GM18909 (cell line): ENCODE measurements at regions not wholly inside any gene's neighbourhood (a gene's known extent, or its start where the extent isn't known, plus 50 kb on each side); places are given as distances from the start of the nearest gene placed in this dataset.

Experiments
- ATAC-seq: cut with Tn5 transposase; IDR thresholded peaks from one replicate; pipeline ENCODE4 v1.9.1; 2021; ENCODE audit warnings: mild to moderate bottlenecking; ENCODE audit not compliant: unreplicated experiment, poor library complexity

GRCh38 chr5:86768699-86769202 is 151.0 kb downstream of the COX7C start:
- ATAC-seq, result no peak

DNA sequence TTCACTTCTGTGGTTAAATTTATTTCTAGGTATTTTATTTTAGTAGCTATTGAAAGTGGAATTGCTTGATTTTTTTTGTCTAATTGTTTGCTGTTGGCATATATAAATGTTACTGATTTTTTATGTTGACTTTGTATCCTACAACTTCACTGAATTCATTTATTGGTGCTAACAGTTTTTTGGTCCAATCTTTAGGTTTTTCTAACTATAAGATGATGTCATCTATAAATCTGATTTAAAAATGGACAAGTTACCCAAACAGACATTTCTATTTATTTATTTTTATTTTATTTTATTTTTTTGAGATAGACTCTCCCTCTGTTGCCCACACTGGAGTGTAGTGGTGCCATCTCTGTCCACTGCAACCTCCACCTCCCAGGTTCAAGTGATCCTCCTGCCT is 162.3 kb downstream of the COX7C start:
- ATAC-seq, result no peak

GRCh38 chr5:86786955-86787354 is 169.2 kb downstream of the COX7C start:
- ATAC-seq, result no peak

GRCh38 chr5:86795659-86796058 is 177.9 kb downstream of the COX7C start:
- no peak for ATAC-seq

DNA sequence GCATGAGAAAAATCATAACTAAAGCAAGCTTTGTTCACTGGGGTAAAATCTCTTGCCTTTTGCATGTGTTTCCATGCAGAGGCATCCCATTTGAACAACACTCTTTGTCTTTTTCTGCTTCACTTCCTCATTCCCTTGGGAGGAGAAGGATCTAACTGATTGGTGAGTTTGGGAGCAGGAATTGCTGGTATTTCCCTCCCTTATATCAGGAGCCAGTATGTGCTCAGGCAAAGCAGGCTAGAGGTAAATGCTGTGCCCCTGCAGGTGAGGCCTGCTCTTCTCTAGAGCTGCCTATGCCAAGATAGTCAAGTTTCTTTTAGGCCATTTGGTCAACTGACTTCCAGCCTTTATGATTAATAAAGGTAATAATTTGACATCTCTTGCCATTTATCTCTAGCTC is 179.9 kb downstream of the COX7C start:
- no peak for ATAC-seq

DNA sequence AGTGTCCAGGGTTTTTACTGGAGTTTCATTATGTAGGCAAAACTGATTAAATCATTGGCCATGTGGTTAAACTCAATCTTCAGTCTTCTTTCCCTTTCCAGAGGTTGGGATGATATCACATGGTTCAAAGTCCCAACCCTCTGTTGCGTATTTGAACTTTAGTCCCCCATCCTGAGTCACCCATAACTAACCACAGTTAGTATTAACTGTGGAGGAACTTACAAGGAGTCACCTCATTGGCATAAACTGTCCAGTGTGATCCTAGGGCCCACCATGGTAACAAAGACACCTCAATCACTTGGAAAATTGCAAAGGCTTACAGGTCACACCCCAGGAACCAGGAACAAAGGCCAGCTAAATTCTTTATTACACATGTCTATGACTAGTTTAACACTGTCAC is 188.5 kb downstream of the COX7C start:
- no peak for ATAC-seq

DNA sequence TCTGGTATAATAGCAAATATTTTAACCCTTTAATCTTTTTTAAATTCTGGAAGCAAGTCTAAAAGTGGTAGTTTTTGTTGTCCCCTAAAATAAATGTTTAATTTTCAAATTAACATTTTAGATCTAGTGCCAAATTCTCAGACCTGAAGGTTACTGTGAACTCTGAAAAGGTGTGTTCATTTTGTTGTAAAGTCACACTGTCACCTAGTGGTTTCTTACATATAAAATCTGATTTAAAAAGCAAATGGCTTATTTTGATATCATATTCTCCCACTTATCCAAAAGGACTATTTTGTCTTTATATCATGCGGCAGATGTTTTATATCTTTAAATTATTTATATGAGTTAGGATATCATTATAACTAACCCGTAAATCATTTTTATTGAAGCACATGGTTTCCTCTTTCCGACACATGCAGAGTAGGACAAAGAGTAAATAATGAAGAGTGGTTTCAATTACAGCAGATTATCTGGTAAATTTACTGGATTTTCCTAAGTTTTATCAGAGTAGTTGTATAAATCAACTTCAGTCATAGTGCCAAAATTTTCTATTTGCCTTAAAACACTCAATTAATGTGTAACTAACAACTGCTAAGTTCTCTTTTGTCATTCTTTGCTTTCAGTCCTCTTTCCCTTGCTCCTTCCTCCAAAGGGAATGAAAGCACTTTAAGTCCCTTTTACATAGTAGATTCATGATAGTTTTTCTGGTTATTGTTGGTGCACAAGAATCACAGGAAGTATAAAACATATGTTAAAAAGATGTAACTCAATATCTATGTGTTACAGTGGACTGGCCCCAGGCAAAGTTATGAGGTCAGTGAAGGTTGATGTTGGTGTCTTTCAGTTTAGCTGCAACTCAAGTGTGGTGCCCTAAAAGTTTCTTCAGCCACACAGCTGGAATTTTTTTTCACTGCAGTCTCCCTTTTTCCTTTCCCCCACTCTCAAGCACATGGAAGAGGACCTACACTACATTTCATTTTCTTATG is 189.6 kb downstream of the COX7C start:
- ATAC-seq, result no peak

DNA sequence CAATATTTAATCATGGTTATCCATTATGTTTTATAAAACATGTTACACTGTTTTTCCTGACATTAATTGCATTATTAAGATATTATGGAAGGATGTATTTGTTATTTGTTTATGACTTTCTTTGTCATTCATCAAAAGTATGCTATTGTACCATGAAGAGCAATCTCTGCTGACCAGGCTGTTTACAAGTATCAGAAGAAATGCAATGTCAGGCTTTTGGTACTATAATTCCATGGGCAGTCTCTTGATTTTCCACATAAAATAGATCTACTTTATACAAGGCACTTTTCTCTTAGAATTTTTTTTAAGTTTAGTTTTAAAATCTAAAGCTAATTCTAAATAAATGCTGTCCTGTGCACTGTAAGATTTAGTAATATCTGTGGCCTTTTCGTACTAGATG is 196.6 kb downstream of the COX7C start:
- ATAC-seq, result no peak

DNA sequence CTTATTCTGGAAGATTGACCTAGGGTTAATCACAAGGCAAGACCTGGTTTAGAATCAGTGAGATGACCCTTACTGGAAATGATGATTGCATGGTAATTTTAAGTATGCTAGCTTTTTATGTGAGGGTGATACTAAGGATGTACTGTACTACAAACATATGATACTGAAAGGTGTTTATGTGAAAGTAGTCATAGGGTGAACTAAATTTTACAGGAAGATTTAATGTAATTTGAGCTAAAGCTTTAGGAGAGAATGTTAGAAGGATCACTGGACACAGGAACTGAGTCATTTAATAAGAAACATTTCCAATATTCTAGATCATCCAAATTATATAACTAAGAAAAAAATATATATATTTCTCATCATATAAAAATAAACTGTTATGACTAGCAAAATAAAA is 197.2 kb downstream of the COX7C start:
- no peak for ATAC-seq

DNA sequence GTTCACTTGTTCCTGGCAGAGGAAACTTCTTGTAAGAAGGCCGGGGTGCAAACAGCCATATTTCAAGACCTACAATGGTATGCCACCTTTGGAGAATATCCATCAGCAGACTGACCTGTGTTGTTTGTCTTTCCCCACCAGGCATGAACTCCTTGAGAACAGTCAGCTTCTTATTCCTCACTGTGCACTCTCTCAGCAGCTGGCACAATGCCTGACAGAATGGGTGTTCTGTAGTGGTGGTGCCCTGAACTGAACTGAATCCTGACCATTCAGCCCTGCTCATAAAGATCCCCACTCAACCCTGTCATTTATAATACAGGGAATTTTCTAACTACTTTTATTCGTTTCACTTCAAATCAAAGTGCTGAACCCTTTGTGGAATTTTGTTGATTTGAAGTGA is 206.9 kb downstream of the COX7C start:
- ATAC-seq, result no peak

- no peak for ATAC-seq
Measured at GRCh38 chr5:86831128-86831527, 213.4 kb downstream of the COX7C start.

DNA sequence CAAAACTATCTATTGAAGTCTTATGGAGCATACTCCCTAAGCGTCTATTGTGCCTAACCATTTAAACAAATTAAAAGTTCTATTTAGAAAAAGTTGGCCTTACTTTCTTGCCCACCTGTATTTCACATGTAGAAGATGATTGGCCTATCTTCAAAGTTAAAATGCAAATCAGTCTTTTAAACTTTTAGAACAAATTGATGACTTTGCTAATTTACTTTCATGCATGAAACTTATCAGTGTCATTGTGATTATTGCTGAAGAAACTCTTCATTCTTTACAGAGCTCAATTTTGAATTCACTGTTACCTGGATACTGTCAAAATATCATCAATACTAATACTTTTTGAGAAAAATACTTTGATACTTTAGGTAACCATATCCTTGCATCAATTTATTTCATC is 216.1 kb downstream of the COX7C start:
- ATAC-seq, result no peak

GRCh38 chr5:86837610-86838009 is 219.9 kb downstream of the COX7C start:
- ATAC-seq, result no peak

GRCh38 chr5:86838083-86838482 is 220.3 kb downstream of the COX7C start:
- ATAC-seq, result no peak

DNA sequence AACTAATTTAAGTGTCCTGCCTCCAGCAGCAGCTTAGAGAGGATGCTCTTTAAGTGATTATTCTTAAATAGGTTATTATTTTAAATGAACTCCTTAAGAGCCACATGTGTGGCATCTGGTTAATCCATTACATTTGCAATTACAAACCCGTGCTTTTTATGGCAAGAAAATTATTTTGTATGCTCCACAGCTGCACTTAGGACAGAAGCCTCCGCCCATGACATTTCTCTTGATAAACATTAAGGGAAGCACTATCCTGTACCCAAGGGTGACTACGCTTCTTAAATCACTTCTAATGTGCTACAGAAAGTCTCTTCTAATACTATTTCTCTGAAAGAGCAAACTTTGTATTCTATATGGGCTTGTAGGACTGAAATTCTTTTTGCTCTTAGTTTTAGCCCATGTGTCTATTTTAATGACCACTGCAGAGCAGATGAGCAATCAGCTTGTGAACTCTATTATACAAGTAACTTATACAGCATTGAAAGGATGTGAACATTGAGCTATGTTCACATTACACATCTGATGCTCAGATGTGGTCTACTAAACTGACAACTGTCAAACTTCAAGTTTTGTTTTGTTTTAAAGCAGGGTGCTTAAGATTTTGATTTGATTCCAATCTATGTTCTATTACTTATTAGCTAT is 223.4 kb downstream of the COX7C start:
- ATAC-seq, result no peak

DNA sequence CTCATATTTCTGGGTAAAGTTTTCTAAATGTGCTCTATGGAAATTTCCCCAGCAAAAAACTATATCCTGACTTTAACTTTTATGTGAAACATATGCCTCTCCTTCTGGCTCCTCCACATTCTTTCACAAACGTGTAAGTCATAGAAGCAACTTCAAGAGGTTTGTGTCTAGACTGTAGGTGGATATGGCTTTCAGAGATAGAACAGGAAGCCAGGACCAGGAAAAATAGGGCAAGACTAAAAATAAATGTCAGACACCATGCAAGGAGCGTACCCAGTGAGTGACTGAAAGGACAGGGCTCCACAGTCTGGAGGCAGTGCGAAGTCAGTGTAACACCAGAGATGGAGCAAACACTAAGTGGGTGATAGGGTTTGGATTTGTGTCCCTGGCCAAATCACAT is 240.7 kb downstream of the COX7C start:
- ATAC-seq, result no peak

- no peak for ATAC-seq
Measured at GRCh38 chr5:86861512-86861911, 243.8 kb downstream of the COX7C start.

DNA sequence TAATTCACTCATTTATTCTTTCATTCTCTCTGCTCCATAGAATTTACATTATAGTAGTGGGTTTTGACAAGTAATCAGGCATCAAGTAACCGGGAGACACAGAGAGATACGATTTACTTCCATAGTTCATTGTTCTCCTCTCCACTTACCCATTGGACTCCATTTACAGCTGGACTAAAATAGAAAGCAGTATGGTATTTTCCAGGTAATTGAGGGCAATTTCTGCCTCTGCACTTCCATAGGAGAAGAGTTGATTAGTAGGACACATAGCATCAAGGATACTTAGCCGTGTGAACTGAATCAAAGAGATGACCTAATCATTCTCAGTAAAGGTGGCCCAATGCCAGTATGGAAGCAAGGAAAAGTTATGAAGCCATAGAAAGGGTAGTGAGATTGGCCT is 244.4 kb downstream of the COX7C start:
- ATAC-seq, result no peak

DNA sequence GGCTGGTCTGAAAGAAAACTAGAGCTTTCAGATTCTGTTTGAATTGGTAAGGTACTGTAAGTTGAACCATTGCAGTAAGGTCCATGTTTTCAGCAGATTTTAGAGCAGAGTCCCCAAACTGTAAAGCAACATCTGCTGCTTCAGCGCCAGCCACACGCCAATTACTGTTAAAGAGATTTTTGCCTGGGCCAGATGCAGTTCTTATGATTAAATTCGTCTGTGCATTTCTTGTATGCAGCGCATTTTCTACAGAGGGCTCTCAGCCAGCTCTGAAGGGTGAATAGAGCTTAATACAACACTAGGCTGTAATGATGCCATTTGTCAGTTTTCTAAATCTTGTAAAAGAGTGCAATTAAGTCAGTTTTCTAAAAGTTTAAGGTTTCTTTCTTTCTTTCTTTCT is 246.3 kb downstream of the COX7C start:
- no peak for ATAC-seq

DNA sequence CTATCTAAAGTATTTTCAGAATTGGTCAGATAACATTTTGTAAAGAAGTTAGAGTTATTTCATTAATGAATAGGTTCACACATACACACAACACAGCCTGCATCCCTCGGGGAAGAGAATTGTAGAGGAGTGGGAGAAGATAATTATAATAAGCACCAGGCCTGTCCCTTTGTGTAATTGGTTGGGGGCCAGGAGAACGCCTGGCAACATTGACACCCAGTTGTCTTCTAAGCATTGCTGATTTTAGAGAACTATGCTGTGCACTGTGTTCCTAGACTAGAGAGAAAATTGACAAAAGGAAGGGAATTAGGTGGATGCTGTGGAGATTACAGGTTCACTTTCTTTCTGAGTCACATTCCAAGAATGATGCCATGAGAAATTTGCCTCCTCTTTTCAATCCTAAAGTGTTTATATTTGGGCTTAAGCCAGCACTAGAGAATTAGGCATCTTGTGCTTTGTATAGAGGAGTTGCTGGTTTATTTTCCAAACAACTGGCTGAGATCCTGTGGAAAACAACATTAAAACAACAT is 247.6 kb downstream of the COX7C start:
- ATAC-seq, result no peak

DNA sequence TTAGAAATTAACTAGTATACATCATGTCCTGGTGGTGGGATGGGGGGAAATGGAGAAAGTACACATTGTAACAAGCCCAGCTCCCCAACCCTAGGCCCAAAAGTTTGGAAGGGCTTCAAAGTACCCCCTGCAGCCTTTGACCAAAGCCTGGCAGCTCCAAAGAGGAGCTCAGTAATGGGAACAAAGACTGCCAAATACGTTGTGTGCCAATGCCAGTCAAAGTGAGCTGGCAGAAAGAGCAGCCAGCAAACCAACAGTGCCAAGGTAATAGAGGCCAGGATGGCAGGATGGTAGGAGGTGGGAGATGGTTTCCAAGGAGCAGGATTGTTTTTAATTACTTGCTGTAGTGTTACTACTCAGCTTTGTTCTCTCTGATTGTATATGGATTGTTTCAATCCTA is 248.3 kb downstream of the COX7C start:
- ATAC-seq, result no peak
